HG03432 (cell line): ENCODE measurements at regions not wholly inside any gene's neighbourhood (a gene's known extent, or its start where the extent isn't known, plus 50 kb on each side); places are given as distances from the start of the nearest gene placed in this dataset.

Experiments
- ATAC-seq: cut with Tn5 transposase; IDR thresholded peaks from one replicate; pipeline ENCODE4 v1.9.1; 2021; ENCODE audit warnings: mild to moderate bottlenecking, moderate library complexity; ENCODE audit not compliant: unreplicated experiment

GRCh38 chr7:42858570-42858969 lies 53.3 kb downstream of the C7orf25 start:
- ATAC-seq: no peak

- ATAC-seq: no peak
These were observed 55.3 kb downstream of the C7orf25 start for GRCh38 chr7:42856605-42856987.

- ATAC-seq: no peak
These were observed 57.2 kb downstream of the C7orf25 start for GRCh38 chr7:42854571-42855118.

- no peak for ATAC-seq
These were observed 59.3 kb downstream of the C7orf25 start for GRCh38 chr7:42852531-42852930.

- ATAC-seq: peak; percentile 64
These were observed 68.6 kb downstream of the C7orf25 start for GRCh38 chr7:42843205-42843800.

- ATAC-seq: no peak
These were observed 77.2 kb downstream of the C7orf25 start for GRCh38 chr7:42834676-42835075.

GRCh38 chr7:42833411-42833810 lies 78.5 kb downstream of the C7orf25 start:
- no peak for ATAC-seq

- no peak for ATAC-seq
These were observed 79.2 kb downstream of the C7orf25 start for GRCh38 chr7:42832667-42833066.

- ATAC-seq: no peak
These were observed 80.0 kb downstream of the C7orf25 start for GRCh38 chr7:42831718-42832522.

GRCh38 chr7:42831006-42831717 lies 80.7 kb downstream of the C7orf25 start:
- ATAC-seq: no peak

- ATAC-seq: no peak
These were observed 99.1 kb downstream of the C7orf25 start for GRCh38 chr7:42812779-42813178.

- no peak for ATAC-seq
These were observed 106.3 kb downstream of the C7orf25 start for GRCh38 chr7:42805601-42806000.

GRCh38 chr7:42794673-42795072 lies 117.2 kb downstream of the C7orf25 start:
- no peak for ATAC-seq

- no peak for ATAC-seq
These were observed 119.0 kb downstream of the C7orf25 start for GRCh38 chr7:42792841-42793240.

- no peak for ATAC-seq
These were observed 121.7 kb downstream of the C7orf25 start for GRCh38 chr7:42790196-42790595.

- ATAC-seq: no peak
These were observed 137.4 kb downstream of the C7orf25 start for GRCh38 chr7:42774436-42774835.

GRCh38 chr7:42770114-42770513 lies 141.8 kb downstream of the C7orf25 start:
- ATAC-seq: no peak

- ATAC-seq: no peak
These were observed 143.8 kb downstream of the C7orf25 start for GRCh38 chr7:42768045-42768444.

GRCh38 chr7:42766782-42767423 lies 145.0 kb downstream of the C7orf25 start:
- ATAC-seq: no peak

GRCh38 chr7:42765931-42766330 lies 145.9 kb downstream of the C7orf25 start:
- no peak for ATAC-seq

GRCh38 chr7:42763137-42763551 lies 148.7 kb downstream of the C7orf25 start:
- no peak for ATAC-seq
